K562 (cell line): ENCODE measurements at regions not wholly inside any gene's neighbourhood (a gene's known extent, or its start where the extent isn't known, plus 50 kb on each side); places are given as distances from the start of the nearest gene placed in this dataset.

ENCODE experiments used
- ATAC-seq: fragments of 200-7000 bp; cut with Tn5 transposase; 3 replicates; pipeline ENCODE4 v1.9.1; 2020; ENCODE audit warnings: moderate library complexity
- BruUV-seq: library from RNA; stranded (reverse); fragments of 400-500 nt; replicated peaks from 2 replicates; lab custom pipeline; 2021; lab: Mats Ljungman, UMichigan
- CTCF ChIA-PET: fragments of 300-600 bp; formaldehyde crosslinking; extraction: SDS; loops from one replicate; lab custom pipeline; 2021; ENCODE audit warnings: low intra/inter-chr PET ratio; lab: Yijun Ruan, JAX
- POLR2A ChIA-PET: fragments of 300-600, 350-650 bp; sonication (Branson Sonifier 250); formaldehyde crosslinking; extraction: SDS; loops from one replicate; lab custom pipeline; 2021; ENCODE audit warnings: antibody characterized with exemption, inconsistent platforms; lab: Yijun Ruan, JAX
- DNase-seq, 4 experiments: peaks; one replicate each; pipeline versions ENCODE4 v3.0.0 to v3.0.0-alpha.2; 2011 to 2018; ENCODE audit warnings: low spot score in 3 of 4, mixed read lengths in 3 of 4; ENCODE audit errors: extremely low read depth in 1 of 4
- FAIRE-seq: peaks from 2 replicates; lab custom pipeline; 2011; peaks lifted over from hg19 to GRCh38; lab: Jason Lieb, UNC
- H2AFZ ChIP-seq: 2 replicates; pipeline ENCODE4 v1.6.0; 2011; ENCODE audit warnings: low read depth, low read length, control low read depth, inconsistent platforms
- H3K27ac ChIP-seq: fragments of 200-600 bp; 3 replicates; pipeline ENCODE4 v1.8.0; 2011; ENCODE audit warnings: low read depth, mild to moderate bottlenecking, control low read depth, inconsistent platforms, low read length, moderate library complexity, mixed read lengths; ENCODE audit errors: extremely low read depth
- H3K27me3 ChIP-seq, 2 experiments: fragments of 300-600 bp in 1 of 2; 2 replicates in 1 of 2; 3 replicates in 1 of 2; pipeline versions ENCODE4 v1.6.0 to v1.8.0; 2011; ENCODE audit warnings: inconsistent platforms in 2 of 2, low read length in 2 of 2, mild to moderate bottlenecking in 1 of 2, mixed read lengths in 1 of 2, moderate library complexity in 1 of 2; ENCODE audit not compliant: control insufficient read depth in 2 of 2, insufficient read depth in 2 of 2
- H3K36me3 ChIP-seq: fragments of 300-600 bp; 3 replicates; pipeline ENCODE4 v1.8.0; 2011; ENCODE audit warnings: mild to moderate bottlenecking, low read length, inconsistent platforms; ENCODE audit not compliant: control insufficient read depth, insufficient read depth
- H3K4me1 ChIP-seq, 2 experiments: fragments of 200-600 bp in 1 of 2; replicated peaks in 1 of 2; 2 replicates in 1 of 2; 3 replicates in 1 of 2; pipeline versions ENCODE4 v1.5.1 to v1.8.0; 2011; ENCODE audit warnings: inconsistent platforms in 2 of 2, low read length in 2 of 2, mild to moderate bottlenecking in 1 of 2, mixed read lengths in 1 of 2, moderate library complexity in 1 of 2; ENCODE audit not compliant: control insufficient read depth in 2 of 2, insufficient read depth in 2 of 2
- H3K4me2 ChIP-seq: 2 replicates; pipeline ENCODE4 v1.6.1; 2011; ENCODE audit warnings: low read length, control low read depth, inconsistent platforms, mixed read lengths; ENCODE audit not compliant: insufficient read depth
- H3K4me3 ChIP-seq: fragments of 200-600 bp; sonication (generic), shearing (Covaris generic); 2 replicates; pipeline ENCODE4 v1.5.1; 2016; ENCODE audit warnings: control low read depth, inconsistent platforms
- H3K79me2 ChIP-seq: fragments of 200-600 bp; 3 replicates; pipeline ENCODE4 v1.8.0; 2011; ENCODE audit warnings: low read length, inconsistent platforms; ENCODE audit not compliant: control insufficient read depth, insufficient read depth
- H3K9ac ChIP-seq, 2 experiments: 2 replicates each; pipeline versions ENCODE4 v1.6.0 to v1.6.1; 2011; ENCODE audit warnings: low read depth in 2 of 2, low read length in 2 of 2, control low read depth in 1 of 2, inconsistent platforms in 1 of 2, mild to moderate bottlenecking in 1 of 2, mixed read lengths in 1 of 2; ENCODE audit not compliant: insufficient read depth in 1 of 2
- H3K9me1 ChIP-seq: one replicate; pipeline ENCODE4 v1.6.0; 2011; ENCODE audit warnings: inconsistent platforms, mild to moderate bottlenecking, low read length, moderate library complexity; ENCODE audit not compliant: control insufficient read depth, insufficient read depth
- H3K9me3 ChIP-seq: replicated peaks from 2 replicates; pipeline ENCODE4 v1.5.1; 2011; ENCODE audit warnings: low read depth, low read length, inconsistent platforms; ENCODE audit not compliant: control insufficient read depth, insufficient read depth
- H4K20me1 ChIP-seq: replicated peaks from 2 replicates; pipeline ENCODE4 v1.6.1; 2011; ENCODE audit warnings: low read length, inconsistent platforms, mixed read lengths; ENCODE audit not compliant: control insufficient read depth, insufficient read depth
- HLTF ChIP-seq: fragments of 450-650 bp; IDR thresholded peaks from 2 replicates; pipeline ENCODE4 v1.6.1; 2016
- NCOA4 ChIP-seq: fragments of 450-650 bp; IDR thresholded peaks from 2 replicates; pipeline ENCODE4 v1.6.1; 2018; ENCODE audit warnings: mild to moderate bottlenecking; ENCODE audit not compliant: partially characterized antibody
- TCF3 ChIP-seq: sonication (generic); formaldehyde crosslinking; IDR thresholded peaks from 2 replicates; pipeline ENCODE4 v1.4.0; 2020; ENCODE audit warnings: mild to moderate bottlenecking, missing genetic modification reagents
- WGBS: fragments of 100-300 bp; shearing (Covaris generic); methylation state at CpG from one replicate; pipeline ENCODE4 v1.1.6; 2016; ENCODE audit warnings: low coverage, mixed read lengths; ENCODE audit not compliant: insufficient coverage; ENCODE audit errors: missing lambda C conversion rate; 5-methylcytosine and 5-hydroxymethylcytosine counted together
- in situ Hi-C: fragments of 300-500 bp; cut with MboI; formaldehyde crosslinking; loops from 4 replicates; pipeline ENCODE4 v1.15.0; 2018; ENCODE audit warnings: inconsistent platforms, mixed read lengths
- intact Hi-C: fragments of 100-400 bp; cut with micrococcal nuclease; formaldehyde crosslinking; loops from 2 replicates; pipeline ENCODE4 v1.14.2; 2022
- TF ChIP-seq, protein P1 (sequence below): sonication (generic); formaldehyde crosslinking; IDR thresholded peaks from 2 replicates; pipeline ENCODE4 v1.8.0; 2022; ENCODE audit warnings: missing genetic modification reagents, mild to moderate bottlenecking, moderate library complexity, borderline replicate concordance
- TF ChIP-seq, protein P2 (sequence below): sonication (generic); IDR thresholded peaks from 2 replicates; pipeline ENCODE4 v1.6.1; 2016

DNA sequence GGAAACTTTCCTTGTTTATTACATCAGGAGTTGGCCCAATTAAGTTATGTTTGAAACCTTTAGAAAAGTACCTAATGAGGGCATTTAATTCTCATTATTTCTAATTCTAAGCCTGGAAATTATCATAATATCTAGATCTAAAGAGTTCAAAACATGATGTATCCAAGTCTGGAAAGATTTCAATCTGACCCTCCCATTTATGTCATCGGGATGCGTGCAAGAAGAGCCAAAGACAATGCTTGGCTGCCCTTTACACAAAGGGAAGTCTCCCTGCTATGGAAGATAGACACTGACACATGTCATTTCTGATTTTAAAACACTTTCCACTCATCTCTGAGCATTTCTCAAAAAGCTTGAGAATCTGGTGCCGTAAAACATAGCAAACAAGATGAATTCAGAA lies 222.4 kb downstream of the ANTXR2 start:
- no peaks in the 10 kb centered on the region for H3K9me1 ChIP-seq
- H2AFZ ChIP-seq, result no peak overlapping the region
- peaks cover 0 to 7% of the 10 kb centered on the region in 2 experiments; a peak in 3 of 5 replicates for H3K4me1 ChIP-seq
- no peak overlapping the region for H3K4me3 ChIP-seq
- H3K27ac ChIP-seq, result no peak overlapping the region
- no peak overlapping the region for H3K4me2 ChIP-seq
- H3K27me3 ChIP-seq, result no peaks in the 10 kb centered on the region
- H4K20me1 ChIP-seq, result no peaks in the 10 kb centered on the region
- DNase-seq (no peak), FAIRE-seq (no peak), ATAC-seq (no peak)
- intact Hi-C loops (no loop called here), in situ Hi-C loops (no loop called here)
- no TSS peak for BruUV-seq
- no peak overlapping the region for H3K9ac ChIP-seq
- no peaks in the 10 kb centered on the region for H3K36me3 ChIP-seq
- H3K9me3 ChIP-seq, result no peaks in the 10 kb centered on the region
- no peaks in the 10 kb centered on the region for H3K79me2 ChIP-seq
- TF ChIP-seq, protein P1, sequence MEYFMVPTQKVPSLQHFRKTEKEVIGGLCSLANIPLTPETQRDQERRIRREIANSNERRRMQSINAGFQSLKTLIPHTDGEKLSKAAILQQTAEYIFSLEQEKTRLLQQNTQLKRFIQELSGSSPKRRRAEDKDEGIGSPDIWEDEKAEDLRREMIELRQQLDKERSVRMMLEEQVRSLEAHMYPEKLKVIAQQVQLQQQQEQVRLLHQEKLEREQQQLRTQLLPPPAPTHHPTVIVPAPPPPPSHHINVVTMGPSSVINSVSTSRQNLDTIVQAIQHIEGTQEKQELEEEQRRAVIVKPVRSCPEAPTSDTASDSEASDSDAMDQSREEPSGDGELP (CRISPR knock-in tag), result no peak
- TF ChIP-seq NCOA4 (no peak), TCF3 (CRISPR knock-in tag) (no peak), HLTF (no peak)
- TF ChIP-seq, protein P2, sequence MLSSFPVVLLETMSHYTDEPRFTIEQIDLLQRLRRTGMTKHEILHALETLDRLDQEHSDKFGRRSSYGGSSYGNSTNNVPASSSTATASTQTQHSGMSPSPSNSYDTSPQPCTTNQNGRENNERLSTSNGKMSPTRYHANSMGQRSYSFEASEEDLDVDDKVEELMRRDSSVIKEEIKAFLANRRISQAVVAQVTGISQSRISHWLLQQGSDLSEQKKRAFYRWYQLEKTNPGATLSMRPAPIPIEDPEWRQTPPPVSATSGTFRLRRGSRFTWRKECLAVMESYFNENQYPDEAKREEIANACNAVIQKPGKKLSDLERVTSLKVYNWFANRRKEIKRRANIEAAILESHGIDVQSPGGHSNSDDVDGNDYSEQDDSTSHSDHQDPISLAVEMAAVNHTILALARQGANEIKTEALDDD, result no peak
- ChIA-PET CTCF (no interaction called here), POLR2A (no interaction called here)
- WGBS, result 90% methylated on average over 3 of the region's 3 CpGs
